ENCODE measurements at regions not wholly inside any gene's neighbourhood (a gene's known extent, or its start where the extent isn't known, plus 50 kb on each side); places are given as distances from the start of the nearest gene placed in this dataset.
"Not testable (repeated sequence)": the region's sequence is repeated elsewhere in the genome, so short reads cannot be mapped to it uniquely, and the experiment has no call there.

DNA sequence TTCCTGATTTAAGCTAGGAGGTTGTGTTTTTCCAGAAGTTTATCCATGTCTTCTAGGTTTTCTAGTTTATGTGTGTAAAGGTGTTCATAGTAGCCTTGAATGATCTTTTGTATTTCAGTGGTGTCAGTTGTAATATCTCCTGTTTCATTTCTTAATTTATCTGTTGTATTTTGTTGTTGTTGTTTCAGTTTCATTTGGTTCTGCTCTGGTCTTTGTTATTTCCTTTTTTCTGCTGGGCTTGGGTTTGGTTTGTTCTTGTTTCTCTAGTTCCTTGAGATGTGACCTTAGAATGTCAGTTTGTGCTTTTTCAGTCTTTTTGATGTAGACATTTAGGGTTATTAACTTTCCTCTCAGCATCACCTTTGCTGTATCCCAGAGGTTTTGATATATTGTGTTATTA lies 62.8 kb downstream of the SCP2D1 start:
- FAIRE-seq: not testable (repeated sequence)

DNA sequence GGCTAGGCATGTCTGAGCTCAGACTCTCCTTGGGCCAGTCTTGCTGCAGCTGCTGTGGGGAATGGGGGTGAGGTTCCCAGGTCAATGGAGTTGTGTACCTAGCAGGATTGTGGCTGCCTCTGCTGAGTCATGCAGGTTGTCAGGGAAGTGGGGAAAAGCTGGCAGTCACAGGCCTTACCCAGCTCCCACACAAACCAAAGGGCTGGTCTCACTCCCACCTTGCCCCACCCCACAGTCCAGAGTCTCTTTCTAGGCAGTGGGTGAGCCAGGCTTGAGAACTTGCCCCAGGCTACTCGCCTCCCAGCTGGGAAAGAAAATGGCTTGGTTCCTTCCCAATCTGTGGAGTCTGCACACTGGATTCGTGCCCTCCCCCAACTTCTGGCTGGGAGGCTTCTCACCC lies 65.7 kb downstream of the SCP2D1 start:
- no peak for FAIRE-seq

DNA sequence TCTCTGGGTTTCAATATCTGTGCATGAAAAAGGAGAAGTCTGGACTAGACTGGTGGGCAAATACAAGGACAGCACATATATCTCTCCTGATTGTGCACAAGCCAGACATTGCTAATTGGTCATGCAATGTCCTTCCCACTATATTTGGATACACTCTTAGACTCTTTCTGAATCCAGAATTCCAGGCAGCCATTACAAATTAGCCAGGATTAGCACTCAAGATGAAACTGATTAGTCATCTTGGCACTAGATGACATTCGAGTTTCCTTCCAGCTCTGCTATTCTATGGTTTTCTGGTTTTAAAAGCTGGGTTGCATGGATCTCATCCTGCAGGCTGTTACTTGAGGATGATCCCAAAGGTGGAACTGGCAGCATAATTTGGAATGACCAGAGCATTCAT lies 73.2 kb downstream of the SCP2D1 start:
- FAIRE-seq: no peak

DNA sequence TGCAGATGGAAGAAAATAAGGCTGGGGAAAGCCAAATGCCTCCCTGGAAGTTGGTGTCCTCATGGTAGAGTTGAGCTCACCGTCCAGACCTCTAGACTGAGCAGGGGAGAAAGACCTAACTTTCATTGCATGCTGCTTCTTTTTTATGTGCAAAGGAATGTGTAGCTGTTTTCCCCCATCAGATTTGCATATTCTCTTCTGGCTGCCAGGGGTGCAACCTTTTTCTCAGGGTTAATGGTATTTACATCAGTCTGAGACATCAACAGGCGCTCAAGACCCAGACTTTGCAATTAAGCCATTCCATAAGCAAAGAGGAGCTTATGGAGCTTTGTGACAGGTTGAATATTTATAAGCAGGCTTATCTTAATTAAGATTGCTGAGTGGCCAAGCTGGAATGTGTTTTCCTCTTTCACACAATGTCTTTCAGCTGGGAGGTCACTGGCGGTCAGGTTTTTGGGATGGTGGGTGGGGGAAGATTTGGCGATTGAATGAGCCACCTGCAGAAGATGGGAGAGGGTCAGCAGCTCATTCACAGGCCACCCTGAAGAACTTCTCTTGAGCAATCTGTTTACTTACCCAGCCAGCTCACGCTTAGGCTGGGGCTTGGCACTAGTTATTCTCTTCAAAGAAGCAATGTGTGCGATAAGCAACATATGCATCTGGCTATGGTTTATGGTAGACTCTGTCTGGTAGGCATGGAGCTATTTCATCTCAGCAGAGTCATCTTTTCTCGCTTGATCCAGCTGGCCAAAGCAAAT lies 88.6 kb downstream of the SCP2D1 start:
- FAIRE-seq: no peak

DNA sequence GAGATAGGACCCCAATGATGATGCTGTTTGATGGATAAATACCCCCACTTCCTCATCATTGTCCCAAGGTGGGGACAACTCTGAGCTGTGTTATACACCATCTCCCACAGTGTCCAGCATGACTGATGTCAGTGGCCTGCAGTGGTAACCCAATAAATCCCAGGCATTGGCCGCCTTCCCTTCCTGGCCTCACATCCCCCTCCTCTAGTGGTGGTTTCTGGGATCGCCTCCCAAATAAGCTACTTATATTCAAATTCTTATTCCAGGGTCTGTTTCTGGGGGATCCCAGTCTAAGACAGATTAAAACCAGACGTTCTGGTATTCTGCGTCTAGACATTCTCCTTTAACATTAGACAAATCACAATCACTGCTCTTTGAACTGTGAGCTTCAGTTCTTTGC lies 90.6 kb downstream of the SCP2D1 start:
- FAIRE-seq: no peak

DNA sequence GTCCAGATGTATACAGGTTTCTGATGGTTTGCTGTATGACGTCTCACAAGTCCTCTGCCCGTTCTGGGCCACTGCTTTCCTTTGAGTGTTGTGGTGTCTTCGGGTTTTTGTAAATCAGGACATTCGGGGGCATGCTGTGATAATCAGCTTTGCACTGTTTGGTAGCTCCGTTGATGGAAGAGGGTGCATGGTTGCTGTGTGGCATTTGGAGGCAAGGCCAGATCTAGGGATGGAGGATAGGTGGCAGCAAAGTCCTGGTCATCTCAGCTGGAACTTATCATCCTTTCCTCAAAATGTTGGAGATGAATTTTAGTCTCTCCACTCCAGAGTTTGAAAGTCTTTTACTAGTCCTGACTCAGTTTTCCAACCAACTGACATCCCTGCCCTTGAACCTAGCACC lies 91.0 kb downstream of the SCP2D1 start:
- FAIRE-seq: no peak

DNA sequence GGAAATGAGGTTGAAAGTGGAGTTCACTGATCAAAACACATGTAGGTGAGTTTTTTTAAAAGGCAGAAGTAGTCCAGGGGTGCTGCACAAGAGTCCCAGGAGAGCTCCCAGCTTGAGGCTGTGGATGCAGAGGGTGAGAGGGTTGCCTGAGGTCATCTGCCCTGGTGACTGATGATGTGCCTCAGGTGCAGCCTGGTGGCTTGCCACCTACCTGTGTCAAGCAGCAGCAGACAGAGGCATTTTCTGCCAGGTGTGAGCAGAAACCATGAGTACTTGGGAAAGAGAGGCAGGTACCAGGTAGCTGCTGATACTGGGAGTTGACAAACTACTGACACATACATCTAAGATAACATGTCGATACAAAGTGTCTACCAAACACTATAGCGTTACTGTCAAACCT lies 92.5 kb downstream of the SCP2D1 start:
- FAIRE-seq: no peak

DNA sequence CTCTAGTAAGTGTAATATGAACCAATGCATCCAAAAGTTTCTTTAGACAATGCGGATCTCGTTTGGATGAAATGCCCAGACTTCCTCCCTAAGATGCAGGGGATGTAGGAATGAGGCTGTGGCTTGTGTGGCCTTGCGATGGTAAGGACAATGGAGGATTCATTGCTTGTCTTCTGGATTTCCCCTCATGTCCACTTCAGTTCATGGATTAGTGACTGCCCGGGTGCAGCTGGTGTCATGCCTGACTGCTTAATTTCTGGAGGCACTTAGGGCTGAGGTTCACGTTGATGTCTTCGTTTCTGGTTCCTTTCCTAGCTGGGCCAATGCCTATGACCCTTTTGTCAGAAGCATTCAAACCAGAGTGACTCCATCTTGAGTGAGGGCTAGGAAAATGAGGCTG lies 93.8 kb downstream of the SCP2D1 start:
- no peak for FAIRE-seq

DNA sequence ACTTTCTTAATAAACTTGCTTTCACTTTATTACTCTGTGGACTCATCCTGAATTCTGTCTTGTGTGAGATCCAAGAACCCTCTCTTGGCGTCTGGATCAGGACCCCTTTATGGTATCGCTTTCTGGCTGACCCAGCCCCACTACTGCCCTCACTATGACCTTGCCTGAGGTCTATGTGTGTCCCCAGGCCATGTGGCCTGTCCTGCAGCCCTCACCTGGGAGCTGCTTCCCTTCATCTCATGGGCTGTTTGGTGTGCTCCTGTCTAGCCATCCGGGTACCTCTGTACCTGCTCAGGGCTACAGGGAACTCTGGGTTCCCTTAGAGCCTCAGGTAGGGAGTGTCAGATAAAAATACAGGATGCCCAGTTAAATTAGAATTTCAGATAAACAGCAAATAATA lies 94.5 kb downstream of the SCP2D1 start:
- FAIRE-seq: no peak

DNA sequence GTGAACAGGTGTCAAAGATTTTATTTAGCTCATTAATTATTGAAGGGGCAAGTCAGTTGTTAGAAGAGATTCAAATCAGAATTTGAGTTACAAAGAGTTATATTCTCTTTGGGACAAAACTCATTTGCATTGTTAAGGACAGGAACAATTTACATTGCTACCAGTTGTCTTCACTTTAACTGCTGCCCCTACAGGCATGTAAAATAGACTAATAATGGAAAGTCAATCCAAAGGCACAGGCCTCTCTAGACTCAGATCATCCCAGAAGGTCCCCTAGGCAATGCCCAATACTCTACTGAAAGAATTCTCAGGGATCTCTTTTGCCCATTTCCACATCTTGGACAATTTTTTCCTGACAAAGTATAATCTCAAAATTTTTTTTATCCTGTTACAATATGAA lies 95.7 kb downstream of the SCP2D1 start:
- no peak for FAIRE-seq

DNA sequence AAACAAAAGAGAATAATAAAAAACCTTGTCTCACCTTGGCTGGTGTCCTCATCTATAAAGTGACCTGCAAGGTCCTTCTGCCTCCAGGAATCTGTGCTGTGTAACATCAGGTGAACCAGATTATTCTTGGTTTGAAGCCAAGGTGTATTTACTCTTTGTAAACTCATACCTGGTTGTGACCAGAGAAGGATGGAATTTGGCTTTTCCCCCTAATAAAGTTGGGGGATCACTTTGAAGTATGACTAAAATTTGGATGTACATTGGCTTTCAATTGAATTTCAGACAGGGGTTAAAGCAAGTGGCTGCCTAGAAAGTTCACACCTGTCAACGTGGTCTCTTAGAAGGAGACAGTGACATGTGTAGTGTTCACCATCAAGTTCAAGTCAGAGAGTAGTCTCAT lies 100.1 kb downstream of the SCP2D1 start:
- FAIRE-seq: no peak

DNA sequence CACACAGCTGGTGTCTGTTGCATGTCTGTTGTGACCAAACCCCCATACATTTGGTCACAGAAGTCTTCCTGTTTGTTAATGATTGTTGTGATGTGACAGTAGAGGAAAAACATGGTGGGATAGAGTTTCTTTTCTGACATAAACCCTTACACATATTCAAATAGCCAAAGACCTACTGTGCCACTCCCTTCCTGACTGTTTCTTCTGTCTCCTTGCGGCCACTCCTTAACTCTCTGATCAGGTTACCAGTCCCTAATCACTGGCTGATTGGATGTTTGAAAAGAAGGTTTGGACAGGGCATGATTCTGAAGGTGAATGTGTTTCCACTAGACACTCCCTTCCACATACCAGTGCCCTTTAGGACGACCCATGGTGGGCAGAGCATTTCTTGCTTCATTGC lies 101.2 kb downstream of the SCP2D1 start:
- FAIRE-seq: no peak

DNA sequence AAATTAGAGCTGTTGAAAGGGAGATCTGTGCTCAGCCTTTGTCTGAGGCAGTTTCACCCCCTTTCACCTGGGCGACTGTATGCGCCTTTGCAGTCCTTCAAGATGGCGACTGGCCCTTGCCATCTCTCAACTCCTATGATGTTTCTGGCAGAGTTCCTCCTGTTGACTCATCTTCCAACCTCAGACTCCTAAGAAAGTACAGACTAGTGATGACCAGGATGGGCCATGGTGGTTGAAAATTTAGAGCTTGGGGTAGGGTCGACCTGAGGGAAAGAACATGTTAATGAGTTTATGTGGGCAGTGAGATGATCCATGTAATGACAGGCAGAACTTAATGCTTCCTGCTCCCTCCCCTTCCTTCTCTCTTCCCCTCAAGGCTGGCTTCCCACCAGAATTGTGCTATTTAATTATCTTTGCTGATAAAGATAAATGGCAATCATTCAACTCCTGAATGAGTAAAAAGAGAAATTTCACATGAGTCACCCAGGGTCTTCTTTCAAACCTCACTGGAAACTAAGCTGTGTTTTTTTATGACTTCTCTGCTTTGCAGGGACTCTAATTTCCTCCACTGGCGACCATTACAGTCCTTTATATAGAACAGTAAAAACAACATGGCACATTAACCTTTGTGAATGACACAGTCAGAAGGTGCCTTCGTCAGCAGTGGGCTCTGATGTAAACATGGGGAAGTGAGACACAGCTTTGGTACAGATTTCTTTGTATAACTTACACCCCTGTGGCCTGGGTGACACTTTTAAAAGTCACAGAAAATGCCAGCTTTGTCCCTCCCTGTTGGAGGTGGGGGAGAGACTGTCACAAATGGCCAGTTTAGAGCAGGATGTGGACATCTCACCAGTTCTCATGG lies 103.5 kb downstream of the SCP2D1 start:
- no peak for FAIRE-seq

DNA sequence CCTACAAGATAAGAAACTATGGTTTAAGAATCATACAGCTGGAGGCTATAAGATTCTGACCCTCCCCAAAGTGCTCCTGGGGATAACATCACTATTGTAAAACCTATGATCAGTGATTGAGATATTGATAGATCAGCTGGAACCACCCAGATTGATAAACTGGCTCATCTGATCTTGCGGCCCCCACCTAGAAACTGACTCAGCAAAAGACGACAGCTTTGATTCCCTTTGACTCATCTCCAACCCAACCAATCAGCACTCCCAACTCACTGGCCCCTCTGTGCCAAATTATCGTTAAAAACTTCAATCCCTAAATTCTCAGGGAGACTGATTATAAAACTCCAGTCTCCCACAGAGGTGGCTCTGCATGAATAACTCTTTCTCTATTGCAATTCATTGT lies 106.4 kb downstream of the SCP2D1 start:
- FAIRE-seq: no peak

DNA sequence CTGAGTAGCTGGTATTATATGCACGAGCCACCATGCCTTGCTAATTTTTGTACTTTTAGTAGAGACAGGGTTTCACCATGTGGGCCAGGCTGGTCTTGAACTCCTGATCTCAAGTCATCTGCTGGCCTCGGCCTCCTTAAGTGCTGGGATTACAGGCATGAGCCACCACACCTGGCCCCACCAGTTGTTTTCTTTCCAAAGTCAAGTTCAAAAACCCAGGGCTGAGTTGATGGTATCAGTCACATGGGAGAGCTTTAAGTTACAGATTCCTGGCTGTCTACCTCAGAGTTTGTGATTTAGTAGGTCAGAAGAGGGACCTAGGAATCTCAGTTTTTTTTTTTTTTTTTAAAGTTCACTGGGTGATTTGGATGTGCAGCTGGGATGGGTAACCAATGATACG lies 107.7 kb downstream of the SCP2D1 start:
- no peak for FAIRE-seq

DNA sequence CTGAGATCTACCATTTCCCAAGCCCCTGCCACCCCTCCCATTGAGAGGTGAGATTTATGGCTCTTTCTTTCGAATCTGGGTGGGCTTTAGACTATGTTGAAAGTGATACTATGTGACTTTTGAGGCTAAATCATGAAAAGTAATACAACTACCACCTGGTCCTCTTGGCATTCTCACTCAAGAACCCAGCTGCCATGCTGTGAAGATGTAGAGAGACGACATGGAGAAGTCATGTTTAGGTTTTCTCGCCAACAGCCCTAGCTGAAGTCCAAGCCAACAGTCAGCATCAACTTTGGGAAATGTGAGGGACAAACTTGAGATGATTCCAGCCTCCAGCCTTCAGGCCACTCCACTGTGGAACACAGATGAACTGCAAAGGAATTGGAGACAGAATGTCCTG lies 108.7 kb downstream of the SCP2D1 start:
- FAIRE-seq: no peak

DNA sequence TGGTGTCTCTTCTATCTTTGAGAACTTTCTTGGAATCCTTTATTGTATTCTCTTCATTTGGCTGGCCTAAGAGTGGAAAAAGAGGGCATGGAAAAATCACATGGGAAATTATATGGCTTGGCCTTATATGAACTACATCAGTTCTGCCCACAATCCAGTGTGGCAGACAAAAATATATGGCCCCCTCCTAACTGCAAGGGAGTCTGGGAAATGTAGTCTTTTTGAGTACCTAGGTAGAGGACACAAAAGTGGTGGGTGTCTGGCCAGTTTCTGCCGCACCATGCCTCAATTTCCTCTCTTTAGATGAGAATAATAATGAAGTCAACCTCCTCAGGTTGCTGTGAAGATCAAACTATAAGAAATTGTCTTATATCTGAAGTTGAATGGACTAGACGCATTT lies 109.3 kb downstream of the SCP2D1 start:
- no peak for FAIRE-seq

DNA sequence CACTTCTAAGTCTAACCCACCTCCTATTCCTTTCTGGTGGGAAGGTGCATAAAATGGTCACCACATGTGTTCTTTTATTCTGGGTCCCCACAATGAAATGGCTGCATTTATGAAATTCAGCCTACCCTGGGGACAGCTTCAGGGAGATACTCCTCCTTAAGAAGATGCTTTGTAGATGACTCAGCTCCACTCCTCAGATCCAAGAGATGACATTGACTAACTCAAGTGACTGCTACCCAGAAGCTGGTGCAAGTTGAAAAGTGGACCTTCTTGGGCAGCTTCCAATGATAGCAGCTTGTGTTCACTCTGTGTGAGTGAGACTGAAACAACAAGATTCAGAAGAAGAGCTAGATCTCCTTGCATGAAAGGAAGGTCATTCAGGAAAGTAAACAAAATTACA lies 113.4 kb downstream of the SCP2D1 start:
- no peak for FAIRE-seq

DNA sequence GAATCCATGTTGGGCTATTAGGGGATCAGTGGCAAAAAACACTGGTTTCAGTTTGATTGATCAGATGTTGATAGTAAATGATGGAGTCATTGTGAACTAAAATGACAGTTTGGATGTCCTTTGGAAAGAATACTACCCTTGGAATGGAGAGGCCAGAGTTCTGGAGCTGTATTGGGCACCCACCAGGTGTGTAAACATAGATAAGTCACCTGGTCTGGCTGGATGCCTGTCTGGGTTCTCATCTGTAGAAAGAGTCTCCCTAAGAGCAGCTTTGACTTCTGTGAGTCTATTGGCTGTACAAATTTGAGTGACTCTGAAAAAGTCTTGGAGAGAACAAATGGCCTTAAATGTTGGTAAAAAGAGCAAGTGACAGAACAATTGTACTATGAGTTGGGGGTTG lies 115.0 kb downstream of the SCP2D1 start:
- no peak for FAIRE-seq

DNA sequence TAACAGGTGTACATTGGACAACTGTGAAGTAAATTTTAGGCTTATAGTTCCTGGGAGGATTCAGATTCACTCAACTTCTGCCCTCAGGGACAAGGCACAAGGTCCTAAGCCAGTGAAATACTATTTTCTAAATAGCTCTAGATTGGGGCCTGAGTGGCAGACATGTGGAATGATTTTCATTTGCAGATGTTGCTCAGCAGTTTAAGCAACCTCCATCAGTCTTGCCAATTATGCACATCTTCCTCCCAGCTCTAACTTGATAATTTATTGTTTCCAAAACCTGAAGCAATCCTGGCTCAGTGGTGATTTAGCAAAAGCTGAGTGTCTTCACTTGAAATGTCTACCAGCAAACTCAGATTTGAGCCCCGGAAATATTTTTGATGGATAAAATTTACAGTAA lies 116.2 kb downstream of the SCP2D1 start:
- no peak for FAIRE-seq

DNA sequence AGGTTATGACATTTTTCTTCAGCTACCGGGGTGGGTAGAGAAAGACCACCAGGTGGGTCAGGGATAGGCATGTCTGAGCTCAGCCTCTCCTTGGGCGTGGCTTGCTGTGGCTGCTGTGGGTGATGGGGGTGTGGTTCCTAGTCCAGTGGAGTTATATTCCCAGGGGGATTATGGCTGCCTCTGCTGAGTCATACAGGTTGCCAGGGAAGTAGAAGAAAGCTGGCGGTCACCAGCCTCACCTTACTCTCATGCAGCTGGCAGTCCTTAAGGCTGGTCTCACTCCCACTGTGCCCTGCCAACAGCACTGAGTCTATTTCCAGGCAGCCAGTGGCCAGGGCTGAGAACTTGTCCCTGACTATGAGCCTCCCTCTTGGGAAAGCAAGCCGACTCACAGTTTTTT lies 130.0 kb downstream of the SCP2D1 start:
- FAIRE-seq: no peak

DNA sequence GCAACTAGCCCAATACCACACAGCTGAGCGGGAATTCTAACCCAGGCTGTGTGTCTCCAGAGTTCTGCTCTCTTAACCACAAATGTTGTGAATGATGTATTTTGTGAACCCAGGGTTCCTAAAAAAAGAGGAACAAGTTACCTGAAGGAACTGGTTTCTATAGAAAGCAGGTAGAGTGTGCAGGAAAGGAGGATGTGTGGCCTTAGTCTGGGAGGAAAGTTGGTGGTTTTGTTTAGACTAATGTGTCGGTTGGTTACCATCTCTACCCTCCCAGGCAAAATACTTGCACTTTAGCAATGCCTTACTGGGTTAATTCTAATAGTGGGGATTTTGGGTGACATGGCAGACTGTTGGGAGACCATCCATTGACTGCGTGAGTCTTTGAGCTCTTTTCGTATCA lies 143.3 kb downstream of the SCP2D1 start:
- FAIRE-seq: no peak

DNA sequence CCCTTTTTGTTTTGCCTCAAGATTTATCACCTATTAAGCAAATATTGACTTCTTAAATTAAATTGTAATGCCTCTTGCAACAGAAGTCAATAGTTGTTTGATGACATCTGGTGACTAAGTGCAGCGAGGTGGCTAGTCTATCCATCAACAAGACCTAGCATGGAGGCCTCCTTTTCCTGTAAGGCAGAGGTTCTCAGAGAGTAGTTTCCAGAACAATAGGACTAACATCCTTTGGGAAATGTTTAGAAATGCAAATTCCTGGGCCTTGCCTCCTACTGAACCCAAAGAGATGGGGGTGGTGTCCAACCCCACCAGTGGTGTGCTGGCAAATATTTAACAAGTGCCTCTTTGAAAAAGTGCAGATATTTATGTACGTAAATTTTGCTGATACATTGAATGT lies 143.7 kb downstream of the SCP2D1 start:
- no peak for FAIRE-seq

DNA sequence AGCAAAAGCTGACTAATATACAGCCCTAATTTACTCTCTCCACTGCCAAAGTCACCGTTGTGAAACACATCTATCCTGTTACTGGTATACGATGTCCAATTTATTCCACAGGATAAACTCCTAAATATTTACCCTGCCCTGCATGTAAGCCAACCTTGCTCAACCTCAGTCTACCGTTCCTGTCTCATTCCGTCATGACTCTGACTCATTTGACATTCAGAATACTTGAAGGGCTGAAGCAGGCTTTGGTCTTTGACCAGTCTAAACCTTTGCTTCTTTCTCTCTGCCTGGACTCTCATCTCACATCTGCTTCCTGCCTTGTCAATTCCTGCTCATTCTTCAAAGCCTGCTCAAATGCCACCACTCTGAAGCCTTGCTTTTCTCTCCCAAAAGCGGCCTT lies 157.5 kb downstream of the SCP2D1 start:
- FAIRE-seq: no peak

DNA sequence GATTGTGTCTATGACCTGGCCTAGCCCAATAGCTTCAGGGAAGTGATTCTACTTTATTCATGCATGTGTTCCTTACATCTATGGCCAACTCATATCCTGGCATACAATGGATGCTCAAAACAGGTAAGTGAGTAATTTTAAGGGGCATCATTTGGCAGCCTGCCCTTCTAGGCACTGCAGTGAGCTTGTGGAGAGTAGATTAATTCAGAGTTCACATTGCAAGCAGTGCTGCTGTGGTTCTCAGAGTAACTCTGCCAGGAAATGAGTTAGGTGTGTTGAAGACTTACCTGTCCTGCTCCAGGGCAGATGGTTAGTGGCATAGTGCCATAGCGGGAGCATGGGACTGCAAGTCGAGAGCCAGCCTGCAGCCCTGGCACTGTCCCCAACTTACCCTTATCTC lies 158.0 kb downstream of the SCP2D1 start:
- no peak for FAIRE-seq
